MG63 (cell line): ENCODE measurements at regions not wholly inside any gene's neighbourhood (a gene's known extent, or its start where the extent isn't known, plus 50 kb on each side); places are given as distances from the start of the nearest gene placed in this dataset.

Source experiments
- DNase-seq: peaks from one replicate; pipeline ENCODE4 v3.0.0-alpha.2; 2020
- H3K27me3 ChIP-seq: fragments of 250-450 bp; sonication (Bioruptor Pico); 2 replicates; pipeline ENCODE4 v1.5.1; 2020; ENCODE audit warnings: mild to moderate bottlenecking, moderate library complexity
- H3K36me3 ChIP-seq: fragments of 250-450 bp; sonication (Bioruptor Pico); 2 replicates; pipeline ENCODE4 v1.5.1; 2020; ENCODE audit warnings: mild to moderate bottlenecking, moderate library complexity
- H3K4me3 ChIP-seq: fragments of 250-450 bp; sonication (Bioruptor Pico); 2 replicates; pipeline ENCODE4 v1.5.1; 2020; ENCODE audit warnings: mild to moderate bottlenecking, moderate library complexity
- H3K9me3 ChIP-seq: fragments of 250-450 bp; sonication (Bioruptor Pico); 2 replicates; pipeline ENCODE4 v1.5.1; 2020; ENCODE audit warnings: mild to moderate bottlenecking, moderate library complexity

GRCh38 chr13:104447348-104447747 lies 1381.1 kb upstream of the SLC10A2 start:
- Histone ChIP-seq H3K36me3 (no peaks in the 10 kb centered on the region), H3K9me3 (no peaks in the 10 kb centered on the region), H3K4me3 (no peak overlapping the region), H3K27me3 (no peaks in the 10 kb centered on the region)
- DNase-seq: no peak

GRCh38 chr13:104442536-104442935 lies 1376.3 kb upstream of the SLC10A2 start:
- Histone ChIP-seq H3K27me3 (no peaks in the 10 kb centered on the region), H3K9me3 (no peaks in the 10 kb centered on the region), H3K4me3 (no peak overlapping the region), H3K36me3 (no peaks in the 10 kb centered on the region)
- DNase-seq: no peak

GRCh38 chr13:104436555-104436954 lies 1370.3 kb upstream of the SLC10A2 start:
- Histone ChIP-seq H3K27me3 (no peaks in the 10 kb centered on the region), H3K36me3 (no peaks in the 10 kb centered on the region), H3K4me3 (no peak overlapping the region), H3K9me3 (no peaks in the 10 kb centered on the region)
- no peak for DNase-seq

- Histone ChIP-seq H3K9me3 (no peaks in the 10 kb centered on the region), H3K36me3 (no peaks in the 10 kb centered on the region)
- no peak for DNase-seq
Measured at GRCh38 chr13:104431895-104432294, 1365.7 kb upstream of the SLC10A2 start.

DNA sequence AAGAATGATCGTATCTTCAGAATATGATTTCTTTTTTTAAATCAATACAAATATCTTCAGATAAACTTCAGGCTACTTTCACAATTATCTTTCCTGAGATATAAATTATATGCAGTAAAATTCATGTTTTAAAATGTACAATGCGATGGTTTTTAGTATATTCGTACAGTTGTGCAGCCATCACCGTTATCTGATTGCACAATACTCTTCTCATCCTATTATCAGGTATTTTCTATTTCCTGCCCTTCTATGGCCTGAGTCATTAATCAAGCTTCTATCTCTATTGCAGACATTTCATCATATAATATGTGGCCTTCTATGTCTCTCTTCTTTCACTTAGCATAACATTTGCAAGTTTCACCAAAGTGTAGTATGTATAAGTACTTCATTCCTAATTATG lies 1360.2 kb upstream of the SLC10A2 start:
- Histone ChIP-seq H3K4me3 (no peak overlapping the region), H3K36me3 (no peaks in the 10 kb centered on the region), H3K27me3 (no peaks in the 10 kb centered on the region), H3K9me3 (no peaks in the 10 kb centered on the region)
- DNase-seq: no peak

More at GRCh38 chr13:104431895-104432294, 1365.7 kb upstream of the SLC10A2 start:
- H3K27me3 ChIP-seq: no peaks in the 10 kb centered on the region
- H3K4me3 ChIP-seq: no peak overlapping the region

- Histone ChIP-seq H3K27me3 (no peaks in the 10 kb centered on the region), H3K36me3 (no peaks in the 10 kb centered on the region), H3K9me3 (no peaks in the 10 kb centered on the region), H3K4me3 (no peak overlapping the region)
- no peak for DNase-seq
Measured at GRCh38 chr13:104422668-104423067, 1356.5 kb upstream of the SLC10A2 start.

- Histone ChIP-seq H3K9me3 (no peaks in the 10 kb centered on the region), H3K4me3 (no peak overlapping the region), H3K36me3 (no peaks in the 10 kb centered on the region), H3K27me3 (no peaks in the 10 kb centered on the region)
- DNase-seq: no peak
Measured at GRCh38 chr13:104416973-104417372, 1350.8 kb upstream of the SLC10A2 start.

- no peak overlapping the region for H3K4me3 ChIP-seq
- no peak for DNase-seq
- H3K36me3 ChIP-seq: no peaks in the 10 kb centered on the region
- no peaks in the 10 kb centered on the region for H3K27me3 ChIP-seq
- no peaks in the 10 kb centered on the region for H3K9me3 ChIP-seq
Measured at GRCh38 chr13:104414771-104415170, 1348.6 kb upstream of the SLC10A2 start.

DNA sequence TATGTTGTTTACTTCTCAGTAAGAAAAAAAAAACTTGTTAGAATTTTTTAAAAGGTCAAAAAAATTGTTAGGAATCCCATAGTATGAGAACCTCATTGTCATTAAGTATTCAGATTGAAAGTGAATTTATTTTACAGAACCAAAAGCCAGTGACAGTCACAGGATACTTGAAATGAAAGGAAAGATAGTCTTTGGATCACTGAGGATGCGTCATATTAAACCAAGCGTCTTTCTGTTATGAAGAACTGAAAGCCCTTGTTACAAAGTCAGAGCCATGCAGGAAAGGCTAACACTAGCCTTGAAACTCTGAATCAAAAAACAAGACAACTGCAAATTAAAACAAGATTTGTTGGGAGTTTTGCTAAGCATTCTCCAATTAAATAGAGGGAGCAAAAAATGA lies 1348.0 kb upstream of the SLC10A2 start:
- no peaks in the 10 kb centered on the region for H3K36me3 ChIP-seq
- DNase-seq: no peak

GRCh38 chr13:104411141-104411765 lies 1345.0 kb upstream of the SLC10A2 start:
- DNase-seq: no peak
- Histone ChIP-seq H3K27me3 (no peaks in the 10 kb centered on the region), H3K4me3 (no peak overlapping the region), H3K9me3 (no peaks in the 10 kb centered on the region), H3K36me3 (no peaks in the 10 kb centered on the region)

More for the DNA sequence above, 1348.0 kb upstream of the SLC10A2 start:
- Histone ChIP-seq H3K9me3 (no peaks in the 10 kb centered on the region), H3K27me3 (no peaks in the 10 kb centered on the region), H3K4me3 (no peak overlapping the region)

DNA sequence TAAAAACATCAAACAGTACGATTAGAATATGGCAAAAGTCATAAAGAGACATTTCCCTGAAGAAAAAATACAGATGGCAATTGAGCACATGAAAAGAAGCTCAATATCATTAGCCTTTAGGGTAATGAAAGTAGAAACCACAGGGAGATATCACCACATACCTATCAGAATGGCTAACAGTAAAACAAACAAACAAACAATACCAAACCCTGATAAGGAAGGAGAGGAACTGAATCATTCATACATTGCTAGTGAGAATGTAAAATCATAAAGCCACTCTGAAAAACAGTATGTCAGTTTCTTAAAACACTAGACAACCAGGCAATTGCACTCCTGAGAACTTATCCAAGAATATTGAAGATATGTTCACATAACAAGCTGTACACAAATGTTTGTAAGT lies 1342.5 kb upstream of the SLC10A2 start:
- Histone ChIP-seq H3K9me3 (no peaks in the 10 kb centered on the region), H3K27me3 (no peaks in the 10 kb centered on the region), H3K4me3 (no peak overlapping the region), H3K36me3 (no peaks in the 10 kb centered on the region)
- DNase-seq: no peak

DNA sequence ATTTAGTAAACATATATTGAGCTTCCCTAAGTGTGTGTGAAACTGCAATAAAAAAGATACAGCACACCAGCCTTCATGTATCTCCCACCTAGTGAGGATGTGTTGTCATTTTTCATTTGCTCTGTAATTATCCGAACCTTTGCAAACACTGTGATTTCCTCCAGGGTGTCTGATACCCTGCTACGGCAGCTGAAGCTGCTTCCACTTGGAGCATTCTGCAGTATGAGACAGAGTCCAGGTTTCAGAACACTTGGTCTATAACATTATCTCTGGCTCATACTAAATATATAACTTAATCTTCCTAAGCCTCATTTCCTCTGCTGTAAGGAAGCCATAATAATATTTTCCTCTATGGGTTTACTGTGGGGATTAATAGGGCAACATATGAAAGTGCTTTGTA lies 1338.1 kb upstream of the SLC10A2 start:
- Histone ChIP-seq H3K4me3 (no peak overlapping the region), H3K27me3 (no peaks in the 10 kb centered on the region), H3K36me3 (no peaks in the 10 kb centered on the region), H3K9me3 (no peaks in the 10 kb centered on the region)
- DNase-seq: no peak

- no peak for DNase-seq
- Histone ChIP-seq H3K27me3 (no peaks in the 10 kb centered on the region), H3K4me3 (no peak overlapping the region), H3K9me3 (no peaks in the 10 kb centered on the region), H3K36me3 (no peaks in the 10 kb centered on the region)
Measured at GRCh38 chr13:104389691-104390090, 1323.5 kb upstream of the SLC10A2 start.

GRCh38 chr13:104387510-104387909 lies 1321.3 kb upstream of the SLC10A2 start:
- Histone ChIP-seq H3K27me3 (no peaks in the 10 kb centered on the region), H3K36me3 (no peaks in the 10 kb centered on the region), H3K4me3 (no peak overlapping the region), H3K9me3 (no peaks in the 10 kb centered on the region)
- no peak for DNase-seq

GRCh38 chr13:104385404-104385803 lies 1319.2 kb upstream of the SLC10A2 start:
- no peak overlapping the region for H3K4me3 ChIP-seq
- H3K9me3 ChIP-seq: no peaks in the 10 kb centered on the region
- DNase-seq: peak; percentile 12
- no peaks in the 10 kb centered on the region for H3K27me3 ChIP-seq
- no peaks in the 10 kb centered on the region for H3K36me3 ChIP-seq

GRCh38 chr13:104382951-104383350 lies 1316.7 kb upstream of the SLC10A2 start:
- DNase-seq: no peak
- Histone ChIP-seq H3K9me3 (no peaks in the 10 kb centered on the region), H3K4me3 (no peak overlapping the region), H3K36me3 (no peaks in the 10 kb centered on the region), H3K27me3 (no peaks in the 10 kb centered on the region)

DNA sequence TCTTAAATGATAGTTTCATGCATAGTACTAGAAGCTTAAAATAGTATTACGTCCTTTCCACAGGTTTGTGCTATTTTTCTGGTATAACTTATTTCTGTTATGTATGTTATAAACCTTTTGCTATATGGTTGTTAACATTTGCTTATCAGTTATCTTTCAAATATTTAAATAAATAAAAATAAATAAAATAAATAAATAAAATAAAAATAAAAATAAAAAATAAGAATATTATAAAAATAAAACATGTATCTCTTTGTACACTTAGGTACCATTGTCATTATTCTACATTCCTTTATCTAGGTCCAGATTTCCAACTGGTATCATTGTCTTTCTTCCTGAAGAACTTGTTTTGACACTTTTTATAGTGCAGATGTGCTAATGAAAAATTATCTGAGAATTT lies 1310.4 kb upstream of the SLC10A2 start:
- Histone ChIP-seq H3K27me3 (no peaks in the 10 kb centered on the region), H3K36me3 (no peaks in the 10 kb centered on the region), H3K9me3 (no peaks in the 10 kb centered on the region), H3K4me3 (no peak overlapping the region)
- DNase-seq: no peak

- H3K4me3 ChIP-seq: no peak overlapping the region
- no peaks in the 10 kb centered on the region for H3K36me3 ChIP-seq
- no peaks in the 10 kb centered on the region for H3K9me3 ChIP-seq
- no peak for DNase-seq
- no peaks in the 10 kb centered on the region for H3K27me3 ChIP-seq
Measured at GRCh38 chr13:104375614-104376013, 1309.4 kb upstream of the SLC10A2 start.
